H7 (cell line): ENCODE measurements at regions not wholly inside any gene's neighbourhood (a gene's known extent, or its start where the extent isn't known, plus 50 kb on each side); places are given as distances from the start of the nearest gene placed in this dataset.

Experiments used
- DNase-seq: peaks from one replicate; pipeline ENCODE4 v3.0.0; 2012
- H3K27me3 ChIP-seq: 2 replicates; pipeline ENCODE4 v1.6.0; 2011; ENCODE audit warnings: mild to moderate bottlenecking, low read length; ENCODE audit not compliant: control insufficient read depth, insufficient read depth
- H3K36me3 ChIP-seq: replicated peaks from 2 replicates; pipeline ENCODE4 v1.5.1; 2011; ENCODE audit warnings: low read length; ENCODE audit not compliant: control insufficient read depth, insufficient read depth
- H3K4me3 ChIP-seq: 2 replicates; pipeline ENCODE4 v1.5.1; 2011; ENCODE audit warnings: low read depth, mild to moderate bottlenecking, control low read depth, low read length, moderate library complexity; ENCODE audit not compliant: insufficient read depth

DNA sequence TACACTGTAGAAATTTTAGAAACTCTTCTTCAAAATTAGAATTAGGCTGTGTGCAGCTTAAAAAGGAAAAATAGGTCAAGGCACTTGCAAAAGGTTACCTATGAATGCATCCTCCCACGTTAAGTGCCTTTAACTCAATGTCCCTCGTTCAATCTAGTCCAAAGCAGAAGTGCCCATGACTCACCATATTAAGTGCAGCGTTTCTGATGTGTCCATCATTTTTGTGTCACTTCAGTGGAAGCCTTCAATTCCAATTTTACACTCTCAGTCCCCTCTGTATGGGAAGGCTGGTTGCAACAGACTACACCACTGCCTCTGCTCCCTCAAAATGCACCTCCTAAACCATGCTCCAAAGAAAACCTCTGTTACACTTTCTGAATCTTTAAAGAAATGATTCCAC lies 53.4 kb downstream of the FOXB1 start:
- no peaks in the 10 kb centered on the region for H3K36me3 ChIP-seq
- DNase-seq, result no peak
- no peaks in the 10 kb centered on the region for H3K27me3 ChIP-seq
- H3K4me3 ChIP-seq, result no peak overlapping the region

DNA sequence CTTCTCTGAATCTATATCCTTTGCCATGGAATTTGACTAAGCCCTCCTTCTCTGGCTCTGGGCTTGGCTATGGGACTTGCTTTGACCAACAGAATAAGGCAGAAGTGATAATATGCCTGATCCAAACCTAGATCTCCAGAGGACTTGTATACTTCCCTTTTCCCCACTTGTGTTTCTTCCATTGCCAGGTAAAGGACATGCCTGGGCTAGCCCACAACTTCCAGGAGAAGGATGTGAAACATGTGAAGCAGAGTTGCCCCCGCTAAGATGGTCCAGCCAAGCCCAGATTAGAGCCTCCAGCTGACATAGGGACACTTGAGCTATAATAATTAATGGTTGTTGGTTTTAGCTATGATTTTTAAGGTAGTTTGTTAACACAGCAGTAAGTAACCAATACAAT lies 55.1 kb downstream of the FOXB1 start:
- DNase-seq, result no peak
- Histone ChIP-seq H3K27me3 (no peaks in the 10 kb centered on the region), H3K4me3 (no peak overlapping the region), H3K36me3 (no peaks in the 10 kb centered on the region)

DNA sequence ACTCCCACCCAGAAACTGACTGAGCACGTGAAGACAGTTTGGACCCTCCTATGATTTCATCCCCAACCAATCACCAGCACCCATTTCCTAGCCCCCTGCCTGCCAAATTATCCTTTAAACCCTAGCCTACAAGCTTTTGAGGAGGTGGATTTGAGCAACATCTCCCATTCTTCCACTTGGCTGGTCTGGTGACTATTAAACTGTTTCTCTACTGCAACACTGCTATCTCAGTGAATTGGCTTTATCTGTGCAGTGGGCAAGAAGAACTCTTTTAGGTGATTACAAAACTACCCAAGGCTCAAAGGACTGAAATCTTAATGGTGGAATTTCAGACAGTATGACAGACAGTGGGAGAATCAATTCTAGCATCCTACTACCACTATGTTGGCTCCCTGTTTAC lies 57.6 kb downstream of the FOXB1 start:
- Histone ChIP-seq H3K4me3 (no peak overlapping the region), H3K36me3 (no peaks in the 10 kb centered on the region), H3K27me3 (no peaks in the 10 kb centered on the region)
- no peak for DNase-seq

DNA sequence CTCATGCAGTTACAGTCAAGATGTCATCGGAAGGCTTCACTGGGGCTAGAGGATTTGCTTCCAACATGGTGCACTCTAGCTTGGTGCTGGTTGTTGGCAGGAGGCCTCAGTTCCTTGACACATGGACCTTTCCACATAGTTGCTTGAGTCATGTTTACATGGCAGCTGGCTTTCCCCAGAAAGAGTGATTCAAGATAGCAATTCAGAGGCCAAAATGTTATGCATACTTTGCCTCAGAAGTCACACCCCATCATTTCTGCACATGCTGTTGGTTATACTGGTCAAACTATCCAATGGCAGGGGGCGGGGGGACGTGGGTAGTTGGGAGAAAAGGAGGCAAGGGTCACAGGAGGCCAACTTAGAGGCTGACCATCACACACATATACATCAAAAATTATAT lies 58.7 kb downstream of the FOXB1 start:
- Histone ChIP-seq H3K27me3 (no peaks in the 10 kb centered on the region), H3K4me3 (no peak overlapping the region), H3K36me3 (no peaks in the 10 kb centered on the region)
- DNase-seq, result no peak

DNA sequence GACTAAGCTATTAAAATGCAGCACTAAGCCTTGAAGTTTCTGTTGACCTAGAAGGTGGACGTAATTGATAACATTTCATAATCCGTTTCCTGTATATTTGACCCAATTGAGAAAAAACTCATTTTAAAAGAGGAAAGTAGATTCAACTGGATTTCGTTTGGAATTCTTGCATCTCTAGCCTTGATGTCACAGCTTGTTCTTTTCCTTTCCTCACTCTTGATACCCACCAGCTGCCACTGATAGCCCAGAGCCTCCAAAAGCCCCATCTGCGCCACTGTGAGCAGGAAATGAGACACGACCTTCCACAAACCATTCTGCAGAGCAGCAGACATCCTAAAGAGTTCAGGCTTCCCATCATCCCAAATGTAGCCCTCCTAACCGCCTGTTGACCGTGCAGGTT lies 61.8 kb downstream of the FOXB1 start:
- DNase-seq, result no peak
- H3K4me3 ChIP-seq, result no peak overlapping the region

DNA sequence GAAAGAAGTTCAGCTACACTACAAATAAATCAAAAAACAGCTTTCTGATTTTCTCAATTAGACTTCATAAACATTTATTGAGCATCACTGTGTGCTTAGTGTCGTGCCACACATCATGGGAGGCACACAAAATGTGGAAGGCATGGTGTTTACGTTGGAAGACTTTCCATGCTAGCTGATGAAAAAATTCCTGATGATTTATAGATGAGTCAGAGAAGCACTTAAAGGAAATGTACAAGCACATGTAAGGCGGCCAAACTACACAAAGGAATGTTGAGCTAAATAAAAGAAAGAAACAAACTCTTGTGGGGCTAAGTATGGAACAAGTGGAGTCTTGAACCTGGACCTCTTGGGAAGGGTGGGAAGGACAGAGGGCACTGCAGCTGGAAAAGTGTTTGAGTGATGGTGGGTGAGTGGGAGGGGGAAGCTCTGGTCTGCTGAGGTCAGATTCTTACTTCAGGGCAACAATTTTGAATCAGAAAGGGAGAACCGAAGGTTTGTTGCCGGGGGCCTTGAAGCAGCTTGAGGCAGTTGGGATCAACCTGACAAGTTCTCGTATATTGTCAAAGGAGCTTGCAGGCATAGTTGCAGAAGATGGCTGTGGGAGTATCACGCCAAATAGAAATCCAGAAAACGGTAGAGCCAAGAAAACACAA lies 66.9 kb downstream of the FOXB1 start:
- Histone ChIP-seq H3K36me3 (no peaks in the 10 kb centered on the region), H3K4me3 (no peak overlapping the region), H3K27me3 (no peaks in the 10 kb centered on the region)
- DNase-seq, result no peak

More for the DNA sequence above, 61.8 kb downstream of the FOXB1 start:
- H3K36me3 ChIP-seq, result no peaks in the 10 kb centered on the region
- H3K27me3 ChIP-seq, result no peaks in the 10 kb centered on the region

DNA sequence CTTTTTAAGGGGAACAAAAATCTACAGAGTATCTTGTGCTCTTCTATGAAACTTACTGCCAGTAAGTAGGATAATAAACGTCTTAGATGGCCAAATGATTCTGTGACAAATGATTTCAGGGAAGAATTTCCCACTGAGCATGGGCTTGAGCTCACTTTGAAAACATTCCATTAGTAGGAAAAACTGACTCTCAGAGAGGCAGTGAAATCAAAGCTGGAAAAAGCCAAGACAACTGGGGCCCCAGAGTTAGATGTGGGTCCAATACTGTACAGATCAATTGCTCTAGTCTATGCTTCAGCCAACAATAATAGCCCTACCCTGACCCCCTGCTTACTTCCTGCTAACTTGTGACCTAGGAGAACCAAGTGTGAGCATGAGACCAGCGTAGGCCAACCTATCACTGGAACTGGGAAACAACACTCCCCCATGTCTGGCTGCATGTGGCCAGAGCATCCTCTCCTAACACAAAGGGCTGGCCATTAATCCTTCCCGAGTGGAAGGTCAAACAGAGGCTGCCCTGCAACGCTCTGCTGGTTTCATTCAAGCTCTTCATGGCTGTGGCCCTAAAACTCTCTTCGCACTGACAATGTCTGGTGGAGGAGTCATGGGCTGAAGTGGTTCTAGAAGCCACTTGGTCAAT lies 68.8 kb downstream of the FOXB1 start:
- Histone ChIP-seq H3K36me3 (no peaks in the 10 kb centered on the region), H3K4me3 (no peak overlapping the region), H3K27me3 (no peaks in the 10 kb centered on the region)
- no peak for DNase-seq

DNA sequence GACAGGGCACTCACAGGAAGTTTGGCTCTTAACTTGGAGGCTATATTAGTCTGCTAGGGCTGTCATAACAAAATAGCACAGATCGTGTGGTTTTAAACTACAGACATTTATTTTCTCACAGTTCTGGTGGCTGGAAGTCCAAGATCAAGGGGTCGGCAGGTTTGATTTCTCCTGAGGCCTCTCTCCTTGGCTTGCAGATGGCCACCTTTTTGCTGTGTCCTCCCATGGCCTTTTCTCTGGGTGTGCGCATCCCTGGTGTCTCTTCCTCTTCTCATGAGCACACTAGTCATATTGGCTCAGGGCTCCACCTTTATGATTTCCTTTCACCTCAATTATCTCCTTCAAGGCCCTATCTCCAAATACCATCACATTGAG lies 69.3 kb downstream of the FOXB1 start:
- no peaks in the 10 kb centered on the region for H3K27me3 ChIP-seq
- H3K36me3 ChIP-seq, result no peaks in the 10 kb centered on the region
- no peak for DNase-seq
- no peak overlapping the region for H3K4me3 ChIP-seq

DNA sequence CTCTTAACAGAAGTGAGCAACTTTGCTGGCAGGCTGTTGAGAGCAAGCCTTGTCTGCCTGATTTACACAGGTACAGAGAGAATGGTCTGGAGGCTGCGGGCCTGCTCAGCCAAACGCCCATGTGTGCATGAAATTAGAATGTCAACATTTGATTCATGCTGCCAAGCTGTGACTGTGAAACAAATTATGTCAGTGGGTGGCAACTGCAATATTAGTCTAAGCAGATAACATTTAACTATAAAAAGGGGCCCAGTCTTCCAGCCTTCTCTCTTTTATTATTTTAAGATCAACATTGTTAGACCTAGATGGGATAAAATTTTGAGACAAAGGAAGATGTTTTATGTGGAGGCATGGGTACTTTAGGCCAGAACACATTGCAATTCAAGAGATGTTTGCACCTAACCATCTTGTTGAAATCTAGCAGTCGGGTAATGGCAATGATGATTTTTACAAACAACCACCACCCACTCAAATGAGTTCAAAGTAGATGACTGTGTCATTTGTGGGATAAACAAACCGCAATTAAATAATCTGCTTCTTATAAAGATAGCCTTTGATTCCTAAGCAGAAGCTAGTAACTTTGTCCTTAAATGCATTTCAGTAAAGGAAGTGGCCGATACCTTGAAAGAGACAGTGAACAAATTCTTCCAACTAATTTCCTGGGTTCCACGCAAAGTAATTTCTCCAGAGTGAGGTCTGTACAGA lies 70.2 kb downstream of the FOXB1 start:
- Histone ChIP-seq H3K27me3 (no peaks in the 10 kb centered on the region), H3K36me3 (no peaks in the 10 kb centered on the region)
- DNase-seq, result no peak

DNA sequence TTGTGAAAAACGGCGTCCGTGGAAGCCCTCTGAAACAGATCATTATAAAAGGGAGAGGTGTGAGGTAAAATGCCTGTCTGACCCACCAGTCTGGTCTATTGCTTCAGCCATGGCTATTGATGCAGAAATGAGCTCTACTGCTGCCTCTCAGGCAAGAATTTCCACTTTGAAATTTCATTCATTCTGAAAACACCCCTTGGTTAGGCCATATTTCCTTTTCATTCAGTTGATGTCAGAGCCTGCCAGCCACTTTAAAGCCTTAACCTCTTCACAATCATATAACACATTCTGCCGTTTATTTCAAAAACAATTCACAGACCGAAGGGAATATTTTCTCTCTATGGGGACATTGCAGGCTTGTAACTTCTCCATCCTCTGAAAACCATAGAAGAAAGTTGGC lies 71.9 kb downstream of the FOXB1 start:
- Histone ChIP-seq H3K36me3 (no peaks in the 10 kb centered on the region), H3K27me3 (no peaks in the 10 kb centered on the region), H3K4me3 (no peak overlapping the region)
- no peak for DNase-seq

More for the DNA sequence above, 70.2 kb downstream of the FOXB1 start:
- H3K4me3 ChIP-seq, result no peak overlapping the region

DNA sequence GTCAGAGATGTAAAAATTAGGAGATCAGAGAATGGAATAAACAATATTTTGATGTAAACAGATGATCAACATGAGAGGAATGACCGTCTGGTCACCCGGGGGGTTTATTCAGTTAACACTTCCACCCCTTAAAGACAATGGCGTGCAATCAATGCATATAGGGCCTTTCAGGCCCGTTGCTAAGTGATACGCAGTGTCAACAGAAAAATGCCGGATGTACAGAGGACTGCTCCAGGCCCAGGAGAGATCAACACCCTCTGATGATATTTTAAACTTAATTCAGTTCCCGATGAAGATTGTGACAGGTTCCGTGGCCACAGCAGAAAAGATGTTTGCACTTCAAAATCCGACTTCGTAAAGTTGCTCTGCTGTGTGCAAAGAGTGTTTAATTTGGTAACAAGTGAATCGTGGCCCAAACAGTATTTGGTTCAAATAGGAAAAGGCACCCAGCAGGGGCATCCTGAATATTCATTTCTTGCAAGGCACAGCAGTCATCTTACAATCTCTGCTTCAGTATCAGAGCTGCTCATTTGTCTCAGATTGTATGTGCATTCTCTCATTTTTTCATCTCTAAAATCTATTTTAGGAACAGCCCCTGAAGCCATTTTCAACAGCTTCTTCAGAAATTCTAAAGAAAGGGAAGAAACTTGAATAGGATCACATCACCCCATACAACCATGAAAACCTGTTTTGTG lies 72.6 kb downstream of the FOXB1 start:
- no peaks in the 10 kb centered on the region for H3K36me3 ChIP-seq
- no peak overlapping the region for H3K4me3 ChIP-seq
- DNase-seq, result no peak
- no peaks in the 10 kb centered on the region for H3K27me3 ChIP-seq

DNA sequence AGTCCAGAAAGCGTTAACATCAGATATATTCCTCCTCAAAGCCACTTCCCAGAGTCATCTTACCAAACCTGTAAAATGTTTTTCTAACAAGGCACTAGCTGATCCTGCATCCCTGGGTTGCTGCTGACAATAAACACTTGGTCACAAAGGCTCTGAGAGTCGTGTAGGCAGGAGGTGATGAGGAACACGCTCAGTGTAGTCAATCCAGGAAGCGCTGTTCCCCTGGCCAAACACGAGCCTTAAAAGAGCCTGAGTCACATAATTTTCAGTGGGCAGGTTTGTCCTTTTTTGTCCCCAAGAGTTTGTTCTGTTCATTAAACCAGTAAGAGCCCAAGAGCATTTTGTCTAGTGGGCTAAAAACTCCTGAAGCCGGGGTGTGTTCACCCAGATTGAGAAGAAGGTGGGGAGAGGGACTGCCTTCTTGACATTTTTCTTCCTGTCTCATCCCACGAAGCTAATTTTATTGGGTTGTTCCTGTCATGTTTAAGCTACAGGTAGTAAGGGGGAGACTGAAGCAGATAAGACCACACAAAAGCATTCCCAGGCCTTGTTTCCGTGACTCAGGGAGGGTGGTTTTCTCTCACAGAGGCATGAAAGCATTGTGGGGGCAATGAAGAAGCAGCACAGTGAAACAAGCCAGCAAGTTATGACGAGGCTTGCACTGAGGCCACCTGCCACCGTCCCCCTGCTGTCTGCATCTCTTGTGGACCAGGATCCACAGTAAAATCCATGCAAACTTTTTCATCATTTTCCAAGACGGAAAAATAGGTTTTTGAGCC lies 73.7 kb downstream of the FOXB1 start:
- H3K4me3 ChIP-seq, result no peak overlapping the region
- H3K36me3 ChIP-seq, result no peaks in the 10 kb centered on the region
- H3K27me3 ChIP-seq, result no peaks in the 10 kb centered on the region
- peak; percentile 51 for DNase-seq

DNA sequence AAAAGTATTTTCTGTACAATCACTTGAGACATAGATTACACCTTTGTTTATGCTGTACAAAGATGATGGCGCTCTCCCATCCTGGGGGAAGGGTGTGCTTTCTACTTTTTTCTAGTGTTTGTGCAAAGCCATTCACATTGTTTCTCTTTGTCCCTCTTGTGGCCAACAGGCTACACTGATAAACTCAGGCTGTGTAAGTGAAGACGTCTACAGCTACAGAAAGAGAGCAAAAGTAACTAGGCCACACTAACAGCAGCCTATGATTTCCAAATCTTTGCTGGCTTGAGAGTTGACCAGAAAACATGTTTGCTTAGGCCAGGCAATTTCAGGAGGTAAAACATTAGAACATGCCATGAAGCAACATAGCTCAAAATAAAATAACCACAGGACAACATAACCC lies 75.1 kb downstream of the FOXB1 start:
- DNase-seq, result peak; percentile 60
- no peak overlapping the region for H3K4me3 ChIP-seq
- H3K27me3 ChIP-seq, result no peaks in the 10 kb centered on the region
- H3K36me3 ChIP-seq, result no peaks in the 10 kb centered on the region

DNA sequence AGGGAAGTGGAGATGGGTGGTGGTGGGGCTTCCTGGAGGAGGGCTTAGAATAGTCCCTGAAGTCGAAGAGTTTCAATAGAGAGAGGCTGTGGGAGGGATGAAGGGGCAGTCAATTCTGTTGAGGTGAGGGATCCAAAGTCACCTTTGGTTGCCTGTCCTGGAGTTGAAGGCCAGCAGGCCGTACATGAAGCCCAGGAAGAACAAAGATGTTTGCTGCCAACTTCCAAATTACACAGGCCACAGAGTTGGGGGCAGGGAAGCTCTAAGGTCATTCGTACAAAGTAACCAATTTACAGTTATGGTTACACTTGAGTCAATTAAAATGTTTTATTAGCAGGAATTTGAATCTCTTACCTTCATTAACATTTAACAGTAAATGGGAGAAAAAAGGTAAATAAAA lies 77.9 kb downstream of the FOXB1 start:
- DNase-seq, result no peak
- no peak overlapping the region for H3K4me3 ChIP-seq
- H3K27me3 ChIP-seq, result no peaks in the 10 kb centered on the region
- H3K36me3 ChIP-seq, result no peaks in the 10 kb centered on the region
